GM03348 (cell line): ENCODE measurements at regions not wholly inside any gene's neighbourhood (a gene's known extent, or its start where the extent isn't known, plus 50 kb on each side); places are given as distances from the start of the nearest gene placed in this dataset.

Source experiments
- DNase-seq: peaks from one replicate; pipeline ENCODE4 v3.0.0; 2012; ENCODE audit warnings: low spot score

DNA sequence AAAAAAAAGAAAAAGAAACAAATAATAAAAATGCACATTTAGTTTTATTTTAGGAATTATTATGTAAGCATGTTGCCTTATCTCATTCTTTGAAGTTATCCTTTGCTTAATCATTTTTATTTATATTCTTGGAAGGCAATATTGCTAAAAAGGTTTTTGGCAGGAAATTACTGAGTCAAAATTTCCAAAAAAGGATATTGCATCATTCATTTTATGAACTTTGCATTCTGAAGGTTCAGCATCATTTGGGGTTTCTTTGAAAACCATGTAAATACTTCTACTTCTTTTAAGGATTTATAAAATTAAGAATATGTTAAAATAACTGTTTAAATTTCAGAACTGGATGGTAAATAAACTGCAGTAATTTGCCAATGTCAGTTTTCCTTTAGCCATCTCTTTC is 94.2 kb upstream of the CTNND2 start:
- no peak for DNase-seq

DNA sequence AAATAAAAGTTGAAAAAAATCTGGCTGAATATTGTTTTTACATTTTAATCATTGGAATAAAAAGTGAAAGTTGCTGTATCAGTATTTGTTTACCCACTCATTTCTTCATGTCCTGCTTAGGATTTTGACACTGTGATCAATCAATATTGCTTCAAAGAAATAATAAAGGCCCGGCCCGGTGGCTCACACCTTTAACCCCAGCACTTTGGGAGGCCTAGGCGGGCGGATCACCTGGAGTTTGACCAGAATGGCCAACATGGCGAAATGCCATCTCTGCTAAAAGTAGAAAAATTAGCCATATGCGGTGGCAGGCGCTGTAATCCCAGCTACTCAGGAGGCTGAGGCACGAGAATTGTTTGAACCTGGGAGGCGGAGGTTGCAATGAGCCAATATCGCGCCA is 93.7 kb upstream of the CTNND2 start:
- no peak for DNase-seq

DNA sequence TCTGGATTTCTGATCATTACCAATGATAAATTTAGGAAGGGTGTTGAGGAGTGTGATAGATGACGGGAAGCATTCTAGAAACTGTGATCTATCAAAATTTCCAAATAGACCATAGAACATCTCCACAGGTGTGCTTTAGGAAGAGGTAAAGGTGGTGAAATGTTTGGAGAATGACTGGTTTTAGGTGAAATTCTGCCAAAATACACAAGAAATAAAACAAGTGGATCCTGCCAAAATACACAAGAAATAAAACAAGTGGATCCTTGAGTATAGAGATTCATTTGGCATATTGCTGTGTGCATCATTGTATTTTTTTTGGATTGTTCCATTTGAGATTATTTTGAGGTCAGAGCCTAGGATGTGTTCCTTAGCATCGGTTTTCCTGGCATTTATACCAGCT is 88.3 kb upstream of the CTNND2 start:
- DNase-seq, result no peak

DNA sequence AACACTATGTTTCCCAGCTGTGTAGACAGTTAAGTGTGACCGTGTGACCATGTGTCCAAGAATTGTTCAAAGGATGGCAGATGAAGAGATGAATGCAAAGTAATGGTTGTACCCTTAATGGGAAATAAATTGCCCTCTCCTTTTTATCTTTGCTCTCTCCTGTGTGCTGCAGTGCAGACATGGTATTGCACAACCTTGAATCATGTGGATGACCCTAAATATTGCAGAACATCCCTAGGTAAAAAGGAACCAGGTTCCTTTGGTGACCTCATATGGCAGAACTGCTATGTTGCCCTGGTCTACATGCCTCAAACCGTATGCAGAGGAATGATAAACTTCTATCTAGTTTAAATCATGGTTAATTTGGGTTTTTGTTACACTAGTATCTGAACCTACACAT is 81.7 kb upstream of the CTNND2 start:
- no peak for DNase-seq

DNA sequence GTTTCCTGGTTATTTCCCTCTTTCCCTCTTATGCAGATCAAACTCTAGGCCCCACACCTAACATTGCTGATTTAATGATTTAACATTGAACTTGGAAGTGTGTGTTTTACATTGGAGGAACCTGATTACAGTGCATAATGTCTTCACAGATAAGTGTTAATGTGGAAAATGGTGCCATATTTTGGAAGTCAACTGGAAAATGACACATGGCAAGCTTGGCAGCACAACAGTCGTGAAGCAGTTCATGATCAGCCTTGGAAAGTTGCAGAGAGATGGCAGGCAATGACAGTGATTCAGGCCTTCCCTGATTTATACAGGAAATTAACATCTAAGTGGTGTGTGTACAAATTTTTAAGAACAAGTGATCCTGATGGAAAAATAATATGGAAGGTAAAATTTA is 80.0 kb upstream of the CTNND2 start:
- DNase-seq, result no peak

DNA sequence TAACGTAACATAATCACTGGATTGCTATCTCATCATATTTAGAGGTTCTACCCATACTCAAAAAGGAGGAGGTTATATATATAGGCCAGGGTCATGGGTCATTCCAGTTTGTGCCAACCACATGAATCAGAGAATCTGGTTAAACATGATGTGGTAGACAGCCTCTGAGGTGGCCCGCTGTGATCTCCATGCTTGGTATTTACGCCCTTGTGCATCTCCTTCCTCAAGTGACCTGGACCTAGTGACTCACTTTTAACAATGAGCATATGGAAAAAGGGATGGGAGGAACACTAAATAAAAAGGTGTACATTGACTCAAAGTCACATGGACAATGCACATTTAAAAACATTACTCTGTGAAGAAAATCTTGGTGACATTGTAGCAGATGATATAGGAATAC is 77.7 kb upstream of the CTNND2 start:
- DNase-seq, result no peak

DNA sequence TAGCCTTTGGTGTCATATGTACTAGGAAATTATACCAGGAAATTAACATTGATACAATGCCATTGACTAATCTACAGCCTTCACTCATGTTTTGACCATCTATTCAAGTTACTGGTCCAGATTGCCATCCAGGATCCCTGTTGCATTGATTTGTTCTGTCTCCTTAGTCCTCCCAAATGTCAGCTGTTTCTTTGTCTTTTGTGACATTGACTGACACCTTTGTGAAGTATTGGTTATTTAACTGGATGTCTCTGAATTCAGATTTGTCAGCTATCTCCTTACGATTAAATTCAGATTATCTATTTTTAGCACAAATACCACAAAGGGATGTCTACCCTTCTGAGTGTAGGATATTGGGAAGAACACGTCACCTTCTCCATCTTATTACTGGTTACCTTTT is 73.7 kb upstream of the CTNND2 start:
- DNase-seq, result no peak

DNA sequence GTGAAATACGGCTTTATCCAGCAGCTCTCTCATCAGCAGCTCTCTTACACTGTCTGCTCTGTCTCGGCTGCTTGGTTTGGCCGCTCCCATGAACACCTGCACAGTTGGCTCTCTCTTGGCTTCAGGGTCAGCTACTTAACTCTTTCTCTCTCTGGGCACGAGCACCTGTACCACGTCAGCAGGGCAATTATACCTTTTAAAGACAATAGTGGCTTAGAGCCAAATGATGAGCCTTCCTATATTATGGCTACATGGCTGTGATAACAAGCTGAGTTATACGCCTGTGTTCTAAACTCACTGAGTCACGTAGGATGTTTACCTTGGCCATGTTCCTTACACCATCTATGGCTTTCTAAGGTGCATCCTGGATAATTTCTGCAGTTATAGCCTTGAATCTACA is 69.2 kb upstream of the CTNND2 start:
- DNase-seq, result no peak

DNA sequence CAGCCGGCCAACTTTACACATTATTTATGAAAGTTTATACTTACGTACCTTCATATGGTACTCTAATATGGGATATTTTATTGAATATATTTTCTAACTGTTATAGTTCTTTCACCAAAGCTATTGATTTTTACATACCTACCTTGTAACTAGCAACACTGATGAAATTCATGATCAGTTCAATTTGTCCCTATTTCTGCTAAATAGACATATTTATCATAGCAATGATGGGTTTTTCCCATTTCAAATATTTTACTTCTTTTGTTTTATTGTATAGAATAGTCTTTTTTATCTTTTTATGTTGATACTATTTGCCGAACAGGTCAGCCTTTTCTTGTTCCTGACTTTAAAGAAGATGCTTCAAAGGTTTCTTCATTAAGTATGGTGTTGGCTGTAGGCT is 59.0 kb upstream of the CTNND2 start:
- DNase-seq, result no peak

DNA sequence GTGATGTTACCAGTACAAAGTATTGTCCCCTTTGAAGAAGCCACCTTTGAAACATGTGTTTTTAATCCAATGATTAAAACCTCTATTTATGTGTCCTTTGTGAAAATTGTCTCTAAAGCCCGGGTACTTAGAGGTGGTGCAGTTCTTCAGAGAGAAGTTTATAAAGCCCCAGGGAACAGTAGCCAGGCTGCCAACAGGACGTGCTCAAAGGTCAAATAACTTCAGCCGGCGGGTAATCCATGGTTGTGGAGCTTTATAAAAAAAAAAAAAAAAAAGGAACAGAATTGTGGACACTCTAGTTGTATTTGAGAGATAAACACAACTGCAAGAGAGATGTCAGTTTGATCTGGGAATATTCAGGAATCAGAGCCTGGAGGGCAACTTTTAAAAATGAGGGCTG is 57.9 kb upstream of the CTNND2 start:
- DNase-seq, result no peak

DNA sequence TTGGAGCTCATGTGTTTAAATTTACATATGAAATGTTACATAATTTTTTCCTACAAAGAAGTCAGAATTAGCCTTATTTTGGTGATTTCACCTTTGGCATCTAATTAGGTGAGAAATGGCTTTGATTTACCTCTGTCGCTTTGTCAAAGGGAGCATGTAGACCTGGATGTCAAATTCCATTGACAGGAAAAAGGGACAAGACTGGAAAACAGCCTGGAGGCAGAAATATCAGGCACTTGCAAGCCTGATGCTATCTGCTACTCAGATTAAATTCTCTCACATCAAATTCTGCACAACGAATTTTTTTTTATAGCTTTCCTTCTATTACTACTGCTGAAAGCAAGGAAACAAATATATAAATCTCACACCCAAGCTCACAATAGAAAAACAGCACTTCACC is 54.1 kb upstream of the CTNND2 start:
- no peak for DNase-seq

DNA sequence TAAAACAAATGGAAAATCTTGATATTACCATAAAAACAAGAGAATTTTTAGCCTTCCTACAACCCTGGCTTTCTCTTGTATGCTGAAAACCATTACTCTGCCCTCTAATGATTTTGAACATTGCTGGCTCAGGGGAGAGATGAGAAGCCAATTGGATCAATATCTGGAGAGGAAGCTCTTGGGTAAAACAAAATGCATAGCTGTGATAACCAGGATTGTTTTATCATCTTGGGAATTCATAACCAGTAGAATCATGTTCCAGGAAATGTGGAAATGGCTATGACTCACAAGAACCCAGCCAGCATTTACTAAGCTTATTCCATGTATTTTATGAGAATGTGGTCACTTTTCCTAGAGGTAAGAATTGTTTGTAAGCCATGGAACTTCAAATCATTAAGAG is 51.1 kb upstream of the CTNND2 start:
- no peak for DNase-seq
